H9 (cell line): ENCODE measurements at regions not wholly inside any gene's neighbourhood (a gene's known extent, or its start where the extent isn't known, plus 50 kb on each side); places are given as distances from the start of the nearest gene placed in this dataset.

Experiments used
- DNase-seq: peaks from one replicate; pipeline ENCODE4 v3.0.0-alpha.2; 2017
- H2AFZ ChIP-seq: one replicate; pipeline ENCODE4 v1.6.1; 2013; ENCODE audit warnings: mild to moderate bottlenecking, low read length, control low read depth, moderate library complexity
- H2AK5ac ChIP-seq: 2 replicates; pipeline ENCODE4 v1.6.1; 2013; ENCODE audit warnings: low read length, control low read depth, mixed read lengths; ENCODE audit not compliant: insufficient read length
- H2BK120ac ChIP-seq: one replicate; pipeline ENCODE4 v1.6.1; 2013; ENCODE audit warnings: low read depth, mild to moderate bottlenecking, low read length, control low read depth, inconsistent platforms; ENCODE audit not compliant: poor library complexity, severe bottlenecking
- H2BK12ac ChIP-seq: 2 replicates; pipeline ENCODE4 v1.6.1; 2013; ENCODE audit warnings: low read length, control low read depth, mixed read lengths, low read depth; ENCODE audit not compliant: insufficient read length
- H2BK15ac ChIP-seq: 2 replicates; pipeline ENCODE4 v1.6.1; 2013; ENCODE audit warnings: low read depth, low read length, control low read depth
- H2BK20ac ChIP-seq: one replicate; pipeline ENCODE4 v1.6.1; 2013; ENCODE audit warnings: low read depth, mild to moderate bottlenecking, low read length, control low read depth, inconsistent platforms; ENCODE audit not compliant: poor library complexity, severe bottlenecking
- H2BK5ac ChIP-seq: 2 replicates; pipeline ENCODE4 v1.6.1; 2013; ENCODE audit warnings: low read length, control low read depth, mixed read lengths; ENCODE audit not compliant: insufficient read length
- H3K14ac ChIP-seq: 2 replicates; pipeline ENCODE4 v1.6.1; 2013; ENCODE audit warnings: low read length, control low read depth; ENCODE audit not compliant: insufficient read depth
- H3K18ac ChIP-seq: 2 replicates; pipeline ENCODE4 v1.6.1; 2013; ENCODE audit warnings: low read depth, mild to moderate bottlenecking, mixed read lengths, low read length, control low read depth; ENCODE audit not compliant: insufficient read length
- H3K23ac ChIP-seq: 2 replicates; pipeline ENCODE4 v1.6.1; 2013; ENCODE audit warnings: low read length, control low read depth, mixed read lengths, low read depth; ENCODE audit not compliant: insufficient read length
- H3K23me2 ChIP-seq: 2 replicates; pipeline ENCODE4 v1.6.1; 2013; ENCODE audit warnings: low read depth, mild to moderate bottlenecking, mixed read lengths, low read length, control low read depth; ENCODE audit not compliant: insufficient read length, poor library complexity, severe bottlenecking
- H3K27ac ChIP-seq: 2 replicates; pipeline ENCODE4 v1.5.1; 2013; ENCODE audit warnings: low read length, control low read depth, mixed read lengths, low read depth; ENCODE audit not compliant: insufficient read length
- H3K27me3 ChIP-seq: 2 replicates; pipeline ENCODE4 v1.6.1; 2013; ENCODE audit warnings: low read length, control low read depth, inconsistent platforms; ENCODE audit not compliant: insufficient read depth
- H3K4ac ChIP-seq: 2 replicates; pipeline ENCODE4 v1.6.1; 2013; ENCODE audit warnings: low read depth, mild to moderate bottlenecking, control low read depth, inconsistent platforms, low read length, moderate library complexity
- H3K4me1 ChIP-seq: 2 replicates; pipeline ENCODE4 v1.6.1; 2013; ENCODE audit warnings: low read length, control low read depth, inconsistent platforms; ENCODE audit not compliant: insufficient read depth
- H3K4me2 ChIP-seq: 2 replicates; pipeline ENCODE4 v1.6.1; 2013; ENCODE audit warnings: low read length, control low read depth, mixed read lengths; ENCODE audit not compliant: insufficient read length, insufficient read depth
- H3K56ac ChIP-seq: 2 replicates; pipeline ENCODE4 v1.6.1; 2013; ENCODE audit warnings: low read depth, mild to moderate bottlenecking, mixed read lengths, low read length, control low read depth; ENCODE audit not compliant: insufficient read length
- H3K79me1 ChIP-seq: 2 replicates; pipeline ENCODE4 v1.6.1; 2013; ENCODE audit warnings: low read depth, mild to moderate bottlenecking, moderate library complexity, low read length, control low read depth, inconsistent platforms; ENCODE audit not compliant: insufficient read depth, poor library complexity, severe bottlenecking
- H3K79me2 ChIP-seq: 2 replicates; pipeline ENCODE4 v1.6.1; 2013; ENCODE audit warnings: low read length, control low read depth, inconsistent platforms; ENCODE audit not compliant: insufficient read depth
- H3K9ac ChIP-seq: 2 replicates; pipeline ENCODE4 v1.6.1; 2013; ENCODE audit warnings: low read length, control low read depth, mixed read lengths; ENCODE audit not compliant: insufficient read length; ENCODE audit errors: extremely low read depth
- H3K9me3 ChIP-seq: one replicate; pipeline ENCODE4 v1.6.1; 2013; ENCODE audit warnings: low read depth, low read length, inconsistent platforms; ENCODE audit not compliant: control insufficient read depth
- H3T11ph ChIP-seq: one replicate; pipeline ENCODE4 v1.6.1; 2013; ENCODE audit warnings: mild to moderate bottlenecking, low read length, control low read depth, inconsistent platforms
- H4K20me1 ChIP-seq: one replicate; pipeline ENCODE4 v1.6.1; 2013; ENCODE audit not compliant: control insufficient read depth, insufficient read length, insufficient read depth
- H4K5ac ChIP-seq: 2 replicates; pipeline ENCODE4 v1.6.1; 2013; ENCODE audit warnings: low read depth, mild to moderate bottlenecking, mixed read lengths, low read length, control low read depth; ENCODE audit not compliant: insufficient read length
- H4K8ac ChIP-seq: replicated peaks from 2 replicates; pipeline ENCODE4 v1.6.1; 2013; ENCODE audit warnings: low read length, control low read depth, mixed read lengths, low read depth; ENCODE audit not compliant: insufficient read length
- H4K91ac ChIP-seq: 2 replicates; pipeline ENCODE4 v1.6.1; 2013; ENCODE audit warnings: low read depth, mild to moderate bottlenecking, moderate library complexity, mixed read lengths, low read length, control low read depth; ENCODE audit not compliant: insufficient read length
- H3K27ac Mint-ChIP-seq, 3 experiments: 2 replicates in 2 of 3; 3 replicates in 1 of 3; pipeline ENCODE4 v1.8.0; 2020 to 2021; ENCODE audit warnings: mixed read lengths in 3 of 3, mild to moderate bottlenecking in 1 of 3, moderate library complexity in 1 of 3
- H3K27me3 Mint-ChIP-seq: 2 replicates; pipeline ENCODE4 v1.8.0; 2021; ENCODE audit warnings: low read depth, mild to moderate bottlenecking, moderate library complexity, mixed read lengths
- H3K36me3 Mint-ChIP-seq, 3 experiments: 2 replicates in 2 of 3; 3 replicates in 1 of 3; pipeline ENCODE4 v1.8.0; 2020 to 2021; ENCODE audit warnings: low read depth in 3 of 3, mixed read lengths in 3 of 3; ENCODE audit not compliant: insufficient read depth in 1 of 3
- H3K4me1 Mint-ChIP-seq, 2 experiments: 2 replicates each; pipeline ENCODE4 v1.8.0; 2020; ENCODE audit warnings: mixed read lengths in 2 of 2
- H3K4me3 Mint-ChIP-seq, 2 experiments: 2 replicates in 1 of 2; 3 replicates in 1 of 2; pipeline ENCODE4 v1.8.0; 2020 to 2021; ENCODE audit warnings: mild to moderate bottlenecking in 2 of 2, mixed read lengths in 2 of 2, moderate library complexity in 1 of 2
- H3K9me3 Mint-ChIP-seq, 2 experiments: 2 replicates in 1 of 2; 3 replicates in 1 of 2; pipeline ENCODE4 v1.8.0; 2020; ENCODE audit warnings: mild to moderate bottlenecking in 2 of 2, mixed read lengths in 2 of 2, moderate library complexity in 1 of 2
- WGBS: extraction: QIAGEN DNeasy Blood & Tissue Kit; methylation state at CpG from one replicate; pipeline ENCODE4 v1.1.7; 2013; ENCODE audit warnings: missing lambda C conversion rate, low lambda C conversion rate, mixed read lengths; ENCODE audit not compliant: insufficient read length; ENCODE audit errors: extremely low coverage; 5-methylcytosine and 5-hydroxymethylcytosine counted together
- TF ChIP-seq, protein P1 (sequence below): fragments of 200-600 bp; sonication (generic); conservative IDR thresholded peaks from 3 replicates; pipeline ENCODE4 v1.8.0; 2021; ENCODE audit warnings: antibody characterized with exemption, mild to moderate bottlenecking

DNA sequence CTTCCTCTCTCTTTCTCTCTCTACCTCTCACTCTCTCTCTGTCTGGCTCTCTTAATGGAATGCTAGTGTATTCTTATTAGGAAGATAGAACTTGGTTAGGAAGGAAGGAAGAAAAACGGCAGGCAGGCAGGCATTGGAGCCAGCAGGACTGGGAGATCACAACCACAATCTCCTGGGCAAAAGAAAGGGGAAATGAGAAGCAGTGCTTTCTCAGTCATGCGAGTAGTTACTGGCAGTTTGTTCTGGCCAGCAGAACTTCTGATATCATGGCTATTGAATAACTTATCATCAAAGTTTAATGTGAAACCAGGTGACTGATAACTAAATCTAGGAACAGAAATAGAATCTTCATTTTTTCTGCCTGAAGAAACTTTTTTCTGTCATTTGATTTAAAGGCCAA, 60.9 kb upstream of the PAGE1 start:
- no peaks in the 10 kb centered on the region for H3K27me3 Mint-ChIP-seq
- H4K20me1 ChIP-seq, result no peaks in the 10 kb centered on the region
- no peak overlapping the region for H3K14ac ChIP-seq

More for the DNA sequence above, 60.9 kb upstream of the PAGE1 start:
- no peak overlapping the region for H3K56ac ChIP-seq
- H3K79me1 ChIP-seq, result no peaks in the 10 kb centered on the region
- no peak overlapping the region for H3K18ac ChIP-seq
- Mint-ChIP-seq H3K9me3 (peaks cover 65 to 68% of the 10 kb centered on the region in 2 experiments), H3K4me3 (no peak overlapping the region), H3K4me1 (peaks cover 0 to under 1% of the 10 kb centered on the region in 2 experiments; a peak in 1 of 4 replicates), H3K27ac (no peak overlapping the region), H3K36me3 (no peaks in the 10 kb centered on the region)
- no peak overlapping the region for H2BK12ac ChIP-seq
- TF ChIP-seq, protein P1, sequence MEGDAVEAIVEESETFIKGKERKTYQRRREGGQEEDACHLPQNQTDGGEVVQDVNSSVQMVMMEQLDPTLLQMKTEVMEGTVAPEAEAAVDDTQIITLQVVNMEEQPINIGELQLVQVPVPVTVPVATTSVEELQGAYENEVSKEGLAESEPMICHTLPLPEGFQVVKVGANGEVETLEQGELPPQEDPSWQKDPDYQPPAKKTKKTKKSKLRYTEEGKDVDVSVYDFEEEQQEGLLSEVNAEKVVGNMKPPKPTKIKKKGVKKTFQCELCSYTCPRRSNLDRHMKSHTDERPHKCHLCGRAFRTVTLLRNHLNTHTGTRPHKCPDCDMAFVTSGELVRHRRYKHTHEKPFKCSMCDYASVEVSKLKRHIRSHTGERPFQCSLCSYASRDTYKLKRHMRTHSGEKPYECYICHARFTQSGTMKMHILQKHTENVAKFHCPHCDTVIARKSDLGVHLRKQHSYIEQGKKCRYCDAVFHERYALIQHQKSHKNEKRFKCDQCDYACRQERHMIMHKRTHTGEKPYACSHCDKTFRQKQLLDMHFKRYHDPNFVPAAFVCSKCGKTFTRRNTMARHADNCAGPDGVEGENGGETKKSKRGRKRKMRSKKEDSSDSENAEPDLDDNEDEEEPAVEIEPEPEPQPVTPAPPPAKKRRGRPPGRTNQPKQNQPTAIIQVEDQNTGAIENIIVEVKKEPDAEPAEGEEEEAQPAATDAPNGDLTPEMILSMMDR, result no peak
- no peak overlapping the region for H2AFZ ChIP-seq
- H3K4me1 ChIP-seq, result no peaks in the 10 kb centered on the region
- no peak overlapping the region for H3K27ac ChIP-seq
- no peak overlapping the region for H4K91ac ChIP-seq
- H4K5ac ChIP-seq, result no peak overlapping the region
- no peak overlapping the region for H4K8ac ChIP-seq
- no peak overlapping the region for H3K4me2 ChIP-seq
- no peak overlapping the region for H2BK20ac ChIP-seq
- H3K4ac ChIP-seq, result no peak overlapping the region
- H3K9ac ChIP-seq, result no peak overlapping the region
- no peak overlapping the region for H2AK5ac ChIP-seq
- H2BK120ac ChIP-seq, result no peak overlapping the region
- peaks cover 37% of the 10 kb centered on the region for H3K9me3 ChIP-seq
- no peaks in the 10 kb centered on the region for H3K23me2 ChIP-seq
- no peak overlapping the region for H3K23ac ChIP-seq
- no peak overlapping the region for H3T11ph ChIP-seq
- no peak for DNase-seq
- H3K79me2 ChIP-seq, result no peaks in the 10 kb centered on the region
- no peak overlapping the region for H2BK5ac ChIP-seq
- H3K27me3 ChIP-seq, result no peaks in the 10 kb centered on the region
- no peak overlapping the region for H2BK15ac ChIP-seq
- no CpG with 5 or more reads among the region's 2 CpGs for WGBS
